GM19438 (cell line): ENCODE measurements at regions not wholly inside any gene's neighbourhood (a gene's known extent, or its start where the extent isn't known, plus 50 kb on each side); places are given as distances from the start of the nearest gene placed in this dataset.
"Not testable (repeated sequence)": the region's sequence is repeated elsewhere in the genome, so short reads cannot be mapped to it uniquely, and the experiment has no call there.

Experiments used
- ATAC-seq: cut with Tn5 transposase; IDR thresholded peaks from one replicate; pipeline ENCODE4 v1.9.1; 2021; ENCODE audit warnings: low read depth; ENCODE audit not compliant: unreplicated experiment

DNA sequence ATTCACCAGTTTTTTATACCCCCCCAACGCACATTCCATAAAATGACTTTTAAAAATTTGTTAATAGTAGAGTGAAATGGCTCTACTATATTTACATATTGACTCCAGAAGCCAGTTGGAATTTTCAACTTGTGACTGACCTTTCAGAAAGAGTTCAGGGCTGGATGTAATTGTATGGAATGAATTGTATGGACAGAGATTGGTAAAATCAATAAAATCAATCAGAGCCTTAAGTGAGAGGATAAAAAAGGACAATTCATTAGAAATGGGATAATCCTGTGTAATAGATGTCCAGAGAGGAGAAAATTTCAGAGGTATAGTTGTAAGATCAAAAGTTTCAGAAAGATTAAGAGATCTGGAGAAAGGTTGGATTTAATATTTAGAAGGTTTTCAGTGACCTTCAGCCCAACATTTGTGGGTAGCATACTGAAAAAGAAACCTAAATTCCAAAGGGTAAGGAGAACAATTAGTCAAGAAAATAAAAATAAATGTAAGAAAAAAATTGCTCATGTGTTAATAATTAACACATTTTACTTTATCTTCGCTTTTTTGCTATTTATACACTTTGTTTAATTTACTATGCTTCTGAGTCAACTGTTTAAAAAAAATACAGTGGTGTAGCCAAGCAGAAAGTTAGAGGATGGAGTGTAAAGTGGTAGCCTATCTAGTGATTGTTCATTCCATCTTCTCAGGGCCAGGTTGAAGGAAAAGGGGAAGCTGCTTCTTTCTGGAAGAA lies 385.4 kb upstream of the TMEFF2 start:
- ATAC-seq: no peak

DNA sequence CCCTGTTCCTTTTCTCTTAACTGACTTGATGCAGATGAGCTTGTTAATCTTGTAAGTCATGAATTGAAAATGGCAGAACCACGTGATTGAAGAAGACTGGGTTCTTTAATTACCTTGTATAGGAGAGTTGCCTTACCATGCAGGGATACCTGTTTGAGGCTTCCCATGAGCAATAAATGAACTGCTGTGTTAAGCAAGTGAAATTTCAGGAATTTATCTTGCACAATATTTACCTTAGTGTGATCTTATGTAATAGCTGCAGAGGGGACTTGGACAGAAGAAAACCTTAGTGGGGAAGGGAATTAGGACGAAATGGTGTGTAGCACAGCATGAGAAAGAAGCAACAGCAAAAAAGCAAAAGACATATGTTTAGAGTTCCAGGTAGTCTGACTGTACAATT lies 384.0 kb upstream of the TMEFF2 start:
- no peak for ATAC-seq

DNA sequence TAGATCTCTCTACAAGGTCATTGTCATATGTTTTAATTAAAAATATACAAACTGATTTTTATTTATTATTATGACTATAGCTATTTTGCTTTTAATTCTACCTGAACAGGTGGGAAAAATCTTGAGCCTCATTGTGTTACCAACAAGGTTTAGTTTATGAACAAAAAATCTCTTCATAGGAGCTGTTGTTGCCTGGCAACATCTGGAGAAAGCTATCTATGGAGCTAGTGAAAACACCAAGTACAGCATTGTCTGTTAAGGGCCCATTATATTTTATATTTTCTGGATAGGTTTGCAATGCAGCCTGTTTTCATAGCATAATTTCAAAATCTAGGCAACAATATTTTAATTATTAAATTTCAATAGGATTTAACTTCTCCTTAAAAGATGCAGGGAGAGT lies 383.0 kb upstream of the TMEFF2 start:
- ATAC-seq: no peak

DNA sequence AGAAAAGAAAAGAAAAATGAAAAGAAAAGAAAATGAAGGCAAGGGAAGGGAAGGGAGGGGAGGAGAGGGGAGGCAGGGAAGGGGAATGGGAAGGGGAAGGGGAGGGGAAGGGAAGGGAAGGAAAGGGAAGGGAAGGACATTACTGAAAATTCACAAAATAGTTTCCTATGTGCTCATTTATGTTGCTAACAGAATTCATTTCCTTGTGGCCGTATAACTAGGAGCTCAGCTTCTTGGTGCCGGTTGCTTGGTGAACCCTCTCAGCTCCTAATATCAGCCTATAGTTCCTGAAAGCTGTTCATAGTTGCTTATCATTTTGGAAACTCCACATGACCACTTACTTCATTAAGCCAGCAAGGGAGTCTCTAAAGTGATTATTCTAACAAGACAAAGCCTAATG lies 379.8 kb upstream of the TMEFF2 start:
- ATAC-seq: no peak

DNA sequence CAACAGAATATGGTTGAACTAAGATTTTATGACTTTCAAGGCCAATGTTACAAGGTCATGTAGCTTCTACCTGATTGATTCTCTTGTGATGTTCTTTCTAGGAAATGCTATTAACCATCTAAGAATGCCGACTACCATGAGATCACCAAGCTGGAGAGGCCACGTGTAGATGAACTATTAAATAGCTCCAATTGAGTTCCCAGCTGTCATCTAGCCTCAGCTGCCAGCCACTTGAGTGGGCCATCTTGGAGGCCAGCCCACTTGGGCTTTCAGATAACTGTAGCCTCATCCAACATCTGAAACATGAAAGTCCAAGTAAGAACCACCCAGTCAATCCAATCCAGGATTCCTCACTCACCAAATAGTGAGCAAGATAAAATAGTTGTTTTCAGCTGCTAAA lies 376.9 kb upstream of the TMEFF2 start:
- no peak for ATAC-seq

DNA sequence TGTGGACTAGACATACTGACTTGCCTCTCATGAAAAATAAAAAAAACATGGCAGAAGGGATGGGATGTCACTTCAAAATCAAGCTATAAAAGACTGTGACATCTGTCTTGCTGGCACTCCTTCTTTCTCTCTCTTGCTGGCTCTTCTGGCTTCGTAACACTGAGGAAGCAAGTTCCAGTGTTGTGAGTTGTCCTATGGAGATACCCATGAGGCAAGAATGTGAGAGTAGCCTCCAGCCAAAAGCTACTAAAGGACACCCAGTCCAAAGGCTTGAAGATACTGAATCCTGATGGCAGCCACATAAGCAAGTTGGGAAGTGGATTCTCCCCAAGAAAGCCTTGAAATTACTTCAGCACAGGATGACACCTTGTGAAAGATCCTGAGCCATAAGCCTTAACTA lies 376.1 kb upstream of the TMEFF2 start:
- ATAC-seq: no peak

DNA sequence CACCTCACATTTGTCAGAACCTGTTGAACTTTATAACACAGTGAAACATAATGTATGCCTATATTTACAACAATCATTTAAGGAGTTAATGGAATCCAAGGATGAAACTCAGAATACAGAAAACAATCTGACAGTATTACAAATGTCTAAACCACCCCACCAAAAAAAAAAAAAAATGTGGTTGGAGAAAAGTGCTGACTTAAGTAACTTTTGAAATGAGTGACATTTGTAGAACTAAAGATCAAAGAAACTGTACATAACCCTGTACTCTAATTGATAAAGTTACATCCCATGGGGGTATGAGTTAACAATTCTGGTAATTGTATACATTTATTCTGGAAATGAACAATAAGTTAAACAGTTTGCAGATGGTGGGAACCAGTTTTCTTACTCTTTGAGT lies 372.1 kb upstream of the TMEFF2 start:
- ATAC-seq: no peak

DNA sequence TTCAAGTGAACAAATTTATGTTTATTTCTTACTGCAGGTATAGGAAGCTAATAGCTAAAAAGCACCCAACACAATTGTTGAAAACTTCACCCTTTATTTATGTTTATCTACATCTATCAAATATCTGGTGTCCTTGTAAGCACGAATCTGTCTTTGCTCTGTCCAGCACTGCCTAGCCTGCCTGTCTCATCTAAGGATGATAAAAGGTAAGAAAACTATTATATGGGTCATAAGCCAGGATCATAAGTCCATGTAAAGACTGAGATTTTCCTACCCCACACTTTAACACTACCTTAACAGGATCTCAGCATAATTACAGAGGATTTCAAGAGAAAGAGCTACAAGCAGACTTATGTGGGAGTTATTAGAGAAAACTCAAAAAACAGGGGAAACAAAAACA lies 365.6 kb upstream of the TMEFF2 start:
- ATAC-seq: no peak

DNA sequence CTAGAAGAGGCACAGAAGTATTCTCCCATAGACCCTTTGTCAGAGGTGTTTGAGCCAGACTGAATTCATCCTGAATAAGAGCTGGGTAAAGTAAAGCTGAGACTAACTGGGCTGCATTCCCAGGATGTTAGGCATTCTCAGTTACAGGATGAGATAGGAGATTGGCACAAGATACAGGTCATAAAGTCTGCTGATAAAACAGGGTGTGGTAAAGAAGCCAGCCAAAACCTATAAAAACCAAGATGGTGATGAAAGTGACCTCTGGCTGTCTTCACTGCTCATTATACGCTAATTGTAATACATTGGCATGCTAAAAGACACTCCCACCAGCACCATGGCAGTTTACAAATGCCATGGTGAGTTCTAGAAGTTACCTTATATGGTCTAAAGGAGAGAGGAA lies 364.9 kb upstream of the TMEFF2 start:
- no peak for ATAC-seq

DNA sequence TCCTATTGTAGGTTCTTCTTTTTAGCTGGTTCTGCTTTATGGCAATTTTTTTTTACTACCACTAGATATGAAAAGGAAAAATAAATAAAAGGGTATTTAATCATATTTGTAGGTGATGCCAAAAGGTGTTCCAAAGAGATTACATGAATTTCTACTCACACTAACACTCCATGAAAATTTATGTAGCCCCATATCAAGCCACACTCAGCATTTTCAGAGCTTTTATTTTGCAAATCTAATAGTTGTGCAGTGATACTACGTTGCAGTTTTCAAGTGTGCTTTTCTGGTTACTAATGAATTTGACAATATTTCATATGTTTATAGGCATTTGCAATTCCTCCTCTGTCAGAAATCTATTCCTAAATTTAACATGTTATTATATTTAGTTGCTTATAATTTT lies 363.9 kb upstream of the TMEFF2 start:
- no peak for ATAC-seq

DNA sequence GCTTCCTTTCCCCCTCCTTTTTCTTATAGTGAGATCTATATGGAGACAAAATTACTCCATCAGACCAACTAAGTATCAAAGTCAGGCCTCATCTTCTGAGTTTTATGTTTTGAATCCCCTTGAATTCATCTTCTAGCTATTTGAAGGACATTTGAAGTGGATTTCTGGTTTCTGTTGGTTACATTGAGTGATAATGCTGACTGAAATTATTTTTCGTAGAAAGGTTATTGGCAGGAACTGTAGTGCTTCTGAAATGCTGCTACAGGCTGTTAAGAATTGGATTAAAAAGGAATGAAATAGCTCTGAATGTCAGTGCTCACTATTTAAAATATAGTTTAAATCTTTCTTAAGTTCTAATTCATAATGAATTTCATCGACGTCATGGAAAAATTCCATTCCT lies 361.0 kb upstream of the TMEFF2 start:
- no peak for ATAC-seq

DNA sequence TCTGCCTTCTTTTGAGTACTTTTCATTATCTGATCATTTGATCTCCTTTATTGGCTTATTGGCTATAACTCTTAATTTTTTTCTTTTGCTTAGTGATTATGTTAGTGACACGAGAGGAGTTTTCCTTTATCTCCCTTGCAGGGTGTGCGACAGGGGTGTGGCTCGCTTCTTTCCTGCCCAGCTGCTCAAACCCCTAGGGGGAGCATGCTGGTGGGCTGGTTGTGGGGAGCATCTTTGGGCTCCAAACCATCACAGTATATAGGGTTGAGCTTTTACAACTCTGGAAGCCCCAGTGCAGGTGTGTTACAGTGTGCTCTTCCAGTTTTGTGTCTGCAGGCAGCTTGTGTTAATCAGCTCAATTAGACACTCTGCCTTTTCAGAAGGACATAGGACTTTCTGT lies 357.0 kb upstream of the TMEFF2 start:
- no peak for ATAC-seq

DNA sequence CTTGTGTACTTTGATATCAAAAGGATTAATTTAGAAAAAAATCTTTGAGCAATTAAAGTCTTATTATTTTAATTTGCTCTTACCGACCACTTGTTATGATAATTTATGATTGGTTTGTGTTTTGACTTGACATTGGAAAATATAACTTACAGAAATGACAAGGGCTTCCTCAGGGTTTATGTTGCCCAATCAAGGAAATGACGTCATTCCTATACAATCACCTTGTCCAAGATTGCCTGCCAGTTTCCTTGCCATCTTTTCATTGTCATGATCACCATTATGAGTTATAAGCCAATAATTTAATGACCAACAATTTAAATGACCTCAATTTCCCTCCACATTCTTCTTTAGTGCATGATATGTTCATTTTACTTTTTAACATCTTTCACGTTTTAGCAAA lies 351.8 kb upstream of the TMEFF2 start:
- no peak for ATAC-seq

DNA sequence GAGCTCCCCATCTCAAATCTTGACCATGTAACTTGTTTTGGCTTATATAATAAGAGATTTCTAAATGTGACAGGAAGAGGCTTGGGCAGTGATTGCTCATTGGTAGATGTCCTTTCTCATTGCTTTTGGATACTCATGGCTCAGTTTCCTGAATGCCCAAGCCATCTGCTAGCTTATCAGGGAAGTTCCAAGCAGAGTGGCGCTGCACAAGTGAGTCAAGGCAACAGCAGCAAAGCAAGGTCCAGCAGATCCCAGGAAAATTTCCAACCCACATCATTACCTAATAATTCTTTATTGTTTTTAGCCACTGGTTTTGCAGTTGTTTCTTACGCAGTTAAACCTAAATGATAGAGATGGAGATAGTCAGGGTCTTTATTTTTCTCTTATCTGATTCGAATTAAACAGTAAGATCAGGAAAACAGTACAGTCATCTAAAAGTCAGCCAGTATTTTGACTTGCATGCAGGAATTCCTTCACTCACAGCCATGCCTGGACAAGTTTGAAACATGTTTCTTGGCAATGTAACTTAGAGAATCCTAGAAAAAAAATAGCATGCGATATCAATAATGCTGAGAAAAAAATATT lies 349.7 kb upstream of the TMEFF2 start:
- ATAC-seq: no peak

DNA sequence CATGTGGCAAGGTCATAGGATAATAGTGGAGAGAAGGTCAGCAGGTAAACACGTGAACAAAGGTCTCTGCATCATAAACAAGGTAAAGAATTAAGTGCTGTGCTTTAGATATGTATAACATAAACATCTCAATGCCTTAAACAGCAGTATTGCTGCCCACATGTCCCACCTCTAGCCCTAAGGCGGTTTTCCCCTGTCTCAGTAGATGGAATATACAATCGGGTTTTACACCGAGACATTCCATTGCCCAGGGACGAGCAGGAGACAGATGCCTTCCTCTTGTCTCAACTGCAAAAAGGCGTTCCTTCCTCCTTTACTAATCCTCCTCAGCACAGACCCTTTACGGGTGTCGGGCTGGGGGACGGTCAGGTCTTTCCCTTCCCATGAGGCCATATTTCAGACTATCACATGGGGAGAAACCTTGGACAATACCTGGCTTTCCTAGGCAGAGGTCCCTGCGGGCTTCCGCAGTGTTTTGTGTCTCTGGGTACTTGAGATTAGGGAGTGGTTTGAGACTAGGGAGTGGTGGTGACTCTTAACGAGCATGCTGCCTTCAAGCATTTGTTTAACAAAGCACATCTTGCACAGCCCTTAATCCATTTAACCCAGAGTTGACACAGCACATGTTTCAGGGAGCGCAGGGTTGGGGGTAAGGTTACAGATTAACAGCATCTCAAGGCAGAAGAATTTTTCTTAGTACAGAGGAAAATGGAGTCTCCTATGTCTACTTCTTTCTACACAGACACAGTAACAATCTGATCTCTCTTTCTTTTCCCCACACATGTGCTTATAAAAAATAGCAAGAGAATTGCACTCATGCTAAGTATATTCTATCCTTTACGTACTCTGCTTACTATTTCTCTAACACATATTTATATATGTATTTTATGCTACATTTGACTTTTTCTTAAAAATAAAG lies 347.7 kb upstream of the TMEFF2 start:
- ATAC-seq: not testable (repeated sequence)

DNA sequence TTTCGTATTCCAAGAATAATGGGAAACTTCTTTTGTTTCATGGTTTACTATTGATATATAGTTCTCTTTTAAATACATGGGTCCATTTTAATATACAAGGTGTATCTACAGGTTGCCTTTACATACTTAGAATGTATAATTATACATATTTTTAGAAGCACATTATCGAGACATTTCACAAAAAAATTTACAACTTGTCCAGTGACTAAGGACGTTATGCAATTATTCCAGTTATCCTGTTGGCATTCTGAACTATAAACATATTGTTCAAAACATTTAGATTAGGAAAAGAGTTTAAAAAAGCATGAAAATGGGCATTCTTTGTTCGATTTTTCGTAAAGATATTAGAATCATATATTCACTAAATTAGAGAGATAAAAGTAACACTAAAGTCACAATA lies 344.6 kb upstream of the TMEFF2 start:
- ATAC-seq: no peak

DNA sequence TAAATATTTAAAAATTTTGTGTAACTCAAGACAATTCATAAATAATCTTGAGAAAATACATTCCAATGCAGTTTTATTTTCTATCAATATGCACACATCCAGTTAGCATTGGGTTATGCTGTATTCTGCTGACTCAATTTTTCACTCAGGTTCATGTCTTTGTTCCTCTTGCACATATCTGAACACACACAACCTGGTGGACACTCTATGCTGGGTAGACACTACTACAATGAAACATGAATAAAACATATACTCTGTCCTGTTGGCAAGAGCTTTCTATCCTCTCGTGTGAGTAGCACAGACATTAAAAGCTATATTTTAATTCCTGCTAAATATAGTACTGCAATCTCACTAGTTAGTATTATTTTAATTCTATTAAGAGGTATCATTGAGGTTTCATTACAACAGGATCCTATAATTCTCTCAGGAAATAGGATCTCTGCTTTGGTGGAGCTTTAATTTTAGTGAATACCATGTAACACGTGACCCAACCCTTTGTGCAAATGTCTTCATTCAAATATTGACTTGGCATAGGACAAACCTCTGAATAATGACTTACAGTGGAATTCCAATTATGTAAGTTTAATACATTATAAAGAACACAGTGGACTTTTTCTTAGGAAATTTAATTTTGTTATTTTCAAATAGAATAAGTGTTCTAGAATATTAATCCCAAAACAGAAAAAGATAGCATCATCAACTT lies 342.3 kb upstream of the TMEFF2 start:
- ATAC-seq: no peak

DNA sequence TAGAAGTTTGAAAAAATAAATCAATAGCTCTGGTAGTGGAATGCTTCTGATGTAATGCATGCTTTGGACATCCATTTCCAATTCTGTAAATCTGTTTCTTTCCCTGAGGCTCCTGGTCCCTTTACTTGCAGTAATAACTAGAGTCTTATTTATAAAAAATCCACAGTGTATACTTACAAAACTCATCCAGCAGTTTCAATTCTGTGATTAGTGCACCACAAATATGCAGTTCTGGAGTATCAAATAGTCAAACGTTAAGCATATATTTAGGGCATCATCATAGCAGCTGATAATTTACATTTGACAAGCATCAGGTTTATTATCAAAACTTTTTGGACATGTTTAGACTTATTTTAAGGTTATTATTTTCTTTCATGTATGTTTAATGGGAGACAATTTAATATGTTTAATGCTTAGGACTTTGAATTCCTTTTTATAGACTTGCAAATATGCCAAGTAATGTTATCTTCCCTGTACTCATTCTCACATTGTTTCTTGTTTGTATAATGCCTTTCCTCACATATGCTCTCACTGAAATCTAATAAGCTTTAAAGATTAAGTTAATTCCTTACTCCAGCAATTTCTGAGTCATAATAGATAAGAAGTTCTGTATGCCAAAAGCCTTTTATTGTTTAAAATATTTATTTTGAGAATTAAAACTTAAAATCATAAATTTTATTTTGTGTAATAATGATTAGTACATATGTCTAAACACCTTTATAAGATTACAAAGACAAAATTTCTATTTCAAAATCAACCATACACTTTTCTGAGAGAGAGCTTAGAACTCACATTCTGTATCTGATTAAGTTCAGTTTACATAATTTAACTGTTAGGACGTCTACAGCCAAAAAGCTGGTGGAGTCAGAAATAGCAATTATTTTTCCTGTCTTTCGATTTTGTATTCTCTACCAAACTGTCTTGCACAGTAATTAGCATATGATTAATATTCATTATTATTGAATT lies 341.5 kb upstream of the TMEFF2 start:
- no peak for ATAC-seq

DNA sequence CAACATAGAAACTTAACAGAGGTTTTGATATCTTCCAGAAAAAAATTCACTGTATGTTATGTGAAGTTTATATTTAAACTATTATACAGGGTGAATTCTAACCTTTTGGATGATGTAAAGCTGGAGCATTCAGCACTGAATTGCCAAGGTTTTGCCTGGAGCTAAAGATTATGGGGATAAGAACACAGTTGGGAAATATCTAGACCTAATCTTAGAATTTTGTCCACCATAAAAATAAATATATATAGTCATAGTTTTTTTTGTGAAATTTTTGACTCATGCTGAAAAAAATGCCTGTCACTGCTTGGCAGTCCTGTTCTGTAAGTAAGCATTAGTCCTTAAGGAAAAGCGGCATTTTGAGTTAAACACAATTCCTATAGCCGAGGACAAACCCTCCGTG lies 339.3 kb upstream of the TMEFF2 start:
- ATAC-seq: no peak
